ENCODE measurements at regions not wholly inside any gene's neighbourhood (a gene's known extent, or its start where the extent isn't known, plus 50 kb on each side); places are given as distances from the start of the nearest gene placed in this dataset.

GRCh38 chr2:235303499-235304291, 190.1 kb upstream of the AGAP1 start:
- Histone ChIP-seq H3K4me2 (ENCODE audit: insufficient read depth, low read length) (no peak overlapping the region), H4K20me1 (replicated peaks; ENCODE audit: control insufficient read depth, extremely low read depth, insufficient read depth, low read length) (no peaks in the 10 kb centered on the region), H3K36me3 (ENCODE audit: control insufficient read depth in 2 of 2, extremely low read depth in 1 of 2, insufficient read depth in 2 of 2, low read length in 2 of 2) (no peaks in the 10 kb centered on the region), H3K9ac (replicated peaks; ENCODE audit: extremely low read depth, insufficient read depth, low read length) (no peak overlapping the region), H3K79me2 (ENCODE audit: control insufficient read depth, insufficient read depth, low read length) (no peaks in the 10 kb centered on the region), H3K27me3 (ENCODE audit: control insufficient read depth in 2 of 2, insufficient read depth in 2 of 2, low read length in 2 of 2) (no peaks in the 10 kb centered on the region), H3K4me1 (ENCODE audit: control insufficient read depth, extremely low read depth, insufficient read depth, low read length) (no peaks in the 10 kb centered on the region), H3K27ac (ENCODE audit: insufficient read depth, low read depth, low read length) (no peak overlapping the region), H3K9me1 (replicated peaks; ENCODE audit: control insufficient read depth, extremely low read depth, insufficient read depth, low read length) (no peaks in the 10 kb centered on the region), H3K4me3 (replicated peaks in 1 of 3; ENCODE audit: insufficient read depth in 1 of 3, low read depth in 1 of 3, low read length in 3 of 3) (no peak overlapping the region), H2AFZ (ENCODE audit: low read depth, low read length) (no peak overlapping the region), H3K9me3 (replicated peaks; ENCODE audit: control insufficient read depth, insufficient read depth, low read length) (no peaks in the 10 kb centered on the region)
- ChIA-PET CTCF (no interaction called here), POLR2A (no interaction called here)
- dilution Hi-C loops (cut with MboI; ENCODE audit: extremely low pct_ligation_motif_present, low sequenced_read_pairs): no loop called here
- FAIRE-seq: no peak
- TF ChIP-seq MYC (IDR thresholded peaks at IDR 0.05; ENCODE audit: low read depth, low read length) (no peak), EZH2 (IDR thresholded peaks at IDR 0.05; ENCODE audit: borderline replicate concordance, low read depth, low read length, severe bottlenecking) (no peak)
- DNase-seq (ENCODE audit: low read depth, low spot score): no peak
- intact Hi-C loops (cut with micrococcal nuclease): no loop called here
- no TSS peak for BruUV-seq (replicated peaks)

GRCh38 chr2:235305678-235306077, 188.2 kb upstream of the AGAP1 start:
- no peak overlapping the region for H3K27ac ChIP-seq (ENCODE audit: insufficient read depth, low read depth, low read length)
- H3K27me3 ChIP-seq (ENCODE audit: control insufficient read depth in 2 of 2, insufficient read depth in 2 of 2, low read length in 2 of 2): no peaks in the 10 kb centered on the region
- dilution Hi-C loops (cut with MboI; ENCODE audit: extremely low pct_ligation_motif_present, low sequenced_read_pairs) (no loop called here), intact Hi-C loops (cut with micrococcal nuclease) (no loop called here)
- no peak overlapping the region for H3K9ac ChIP-seq (replicated peaks; ENCODE audit: extremely low read depth, insufficient read depth, low read length)
- no peak for DNase-seq (ENCODE audit: low read depth, low spot score)
- FAIRE-seq: no peak
- CTCF ChIA-PET: no interaction called here
- no TSS peak for BruUV-seq (replicated peaks)
- no peaks in the 10 kb centered on the region for H3K36me3 ChIP-seq (ENCODE audit: control insufficient read depth in 2 of 2, extremely low read depth in 1 of 2, insufficient read depth in 2 of 2, low read length in 2 of 2)
- H3K9me1 ChIP-seq (replicated peaks; ENCODE audit: control insufficient read depth, extremely low read depth, insufficient read depth, low read length): no peaks in the 10 kb centered on the region
- H3K9me3 ChIP-seq (replicated peaks; ENCODE audit: control insufficient read depth, insufficient read depth, low read length): no peaks in the 10 kb centered on the region
- H2AFZ ChIP-seq (ENCODE audit: low read depth, low read length): no peak overlapping the region
- H3K4me1 ChIP-seq (ENCODE audit: control insufficient read depth, extremely low read depth, insufficient read depth, low read length): no peaks in the 10 kb centered on the region
- no peak overlapping the region for H3K4me2 ChIP-seq (ENCODE audit: insufficient read depth, low read length)
- no peaks in the 10 kb centered on the region for H4K20me1 ChIP-seq (replicated peaks; ENCODE audit: control insufficient read depth, extremely low read depth, insufficient read depth, low read length)
- no peak for TF ChIP-seq JUN (IDR thresholded peaks at IDR 0.05; ENCODE audit: borderline replicate concordance, insufficient read depth, insufficient read length, low read depth)
- TF ChIP-seq EZH2 (IDR thresholded peaks at IDR 0.05; ENCODE audit: borderline replicate concordance, low read depth, low read length, severe bottlenecking): no peak
- no peak for TF ChIP-seq MYC (IDR thresholded peaks at IDR 0.05; ENCODE audit: low read depth, low read length)
- TF ChIP-seq MAX (IDR thresholded peaks at IDR 0.05; ENCODE audit: insufficient read depth, insufficient read length): no peak
- no peak for TF ChIP-seq POLR2A (IDR thresholded peaks at IDR 0.05; ENCODE audit: low read depth, low read length)
- no peak for TF ChIP-seq POLR2AphosphoS5 (IDR thresholded peaks at IDR 0.05; ENCODE audit: insufficient read depth, low read depth, low read length)
- no peak for TF ChIP-seq GATA2 (IDR thresholded peaks at IDR 0.05; ENCODE audit: insufficient read depth, insufficient read length, low read depth, low read length)
- no peak for TF ChIP-seq FOS (IDR thresholded peaks at IDR 0.05; ENCODE audit: borderline replicate concordance, insufficient read depth, low read length)
- no peak for TF ChIP-seq CTCF (IDR thresholded peaks at IDR 0.05; ENCODE audit: extremely low read depth in 1 of 2, insufficient read depth in 1 of 2, low read depth in 1 of 2, low read length in 2 of 2)
- H3K79me2 ChIP-seq (ENCODE audit: control insufficient read depth, insufficient read depth, low read length): no peaks in the 10 kb centered on the region
- POLR2A ChIA-PET: no interaction called here
- no peak overlapping the region for H3K4me3 ChIP-seq (replicated peaks in 1 of 3; ENCODE audit: insufficient read depth in 1 of 3, low read depth in 1 of 3, low read length in 3 of 3)
